GM18517 (cell line): ENCODE measurements at regions not wholly inside any gene's neighbourhood (a gene's known extent, or its start where the extent isn't known, plus 50 kb on each side); places are given as distances from the start of the nearest gene placed in this dataset.

Source experiments
- ATAC-seq: cut with Tn5 transposase; IDR thresholded peaks from one replicate; pipeline ENCODE4 v1.9.1; 2021; ENCODE audit warnings: mild to moderate bottlenecking, moderate library complexity; ENCODE audit not compliant: unreplicated experiment

GRCh38 chr10:4775808-4776207 lies 50.2 kb upstream of the AKR1E2 start:
- no peak for ATAC-seq

- no peak for ATAC-seq
These were observed 53.8 kb upstream of the AKR1E2 start for GRCh38 chr10:4772202-4772570.

- no peak for ATAC-seq
These were observed 54.3 kb upstream of the AKR1E2 start for GRCh38 chr10:4771554-4772201.

GRCh38 chr10:4770801-4771553 lies 55.0 kb upstream of the AKR1E2 start:
- no peak for ATAC-seq

GRCh38 chr10:4768416-4768815 lies 57.6 kb upstream of the AKR1E2 start:
- ATAC-seq, result no peak

- ATAC-seq, result no peak
These were observed 58.8 kb upstream of the AKR1E2 start for GRCh38 chr10:4767033-4767814.

GRCh38 chr10:4766454-4766853 lies 59.6 kb upstream of the AKR1E2 start:
- ATAC-seq, result no peak

GRCh38 chr10:4765428-4765827 lies 60.6 kb upstream of the AKR1E2 start:
- ATAC-seq, result no peak

- ATAC-seq, result no peak
These were observed 62.0 kb upstream of the AKR1E2 start for GRCh38 chr10:4763960-4764428.

GRCh38 chr10:4763513-4763912 lies 62.5 kb upstream of the AKR1E2 start:
- ATAC-seq, result no peak

GRCh38 chr10:4758256-4758655 lies 67.8 kb upstream of the AKR1E2 start:
- ATAC-seq, result no peak

- no peak for ATAC-seq
These were observed 70.6 kb upstream of the AKR1E2 start for GRCh38 chr10:4755286-4755989.

- no peak for ATAC-seq
These were observed 71.9 kb upstream of the AKR1E2 start for GRCh38 chr10:4754143-4754542.

- no peak for ATAC-seq
These were observed 74.8 kb upstream of the AKR1E2 start for GRCh38 chr10:4751211-4751610.

- no peak for ATAC-seq
These were observed 76.8 kb upstream of the AKR1E2 start for GRCh38 chr10:4749271-4749574.

- ATAC-seq, result no peak
These were observed 77.3 kb upstream of the AKR1E2 start for GRCh38 chr10:4748491-4749270.

GRCh38 chr10:4742217-4742616 lies 83.8 kb upstream of the AKR1E2 start:
- no peak for ATAC-seq

- ATAC-seq, result no peak
These were observed 85.5 kb upstream of the AKR1E2 start for GRCh38 chr10:4740471-4740870.

- ATAC-seq, result no peak
These were observed 89.4 kb upstream of the AKR1E2 start for GRCh38 chr10:4736608-4737007.

GRCh38 chr10:4736183-4736582 lies 89.8 kb upstream of the AKR1E2 start:
- ATAC-seq, result no peak

GRCh38 chr10:4733843-4734224 lies 92.2 kb upstream of the AKR1E2 start:
- ATAC-seq, result no peak
